Suppressor macrophage treated with lipopolysaccharide for 1 hour (primary cell): ENCODE measurements at regions not wholly inside any gene's neighbourhood (a gene's known extent, or its start where the extent isn't known, plus 50 kb on each side); places are given as distances from the start of the nearest gene placed in this dataset.

Source experiments
- DNase-seq, 3 donors: peaks; one replicate each; pipeline ENCODE4 v3.0.0-alpha.2; 2020 to 2022

DNA sequence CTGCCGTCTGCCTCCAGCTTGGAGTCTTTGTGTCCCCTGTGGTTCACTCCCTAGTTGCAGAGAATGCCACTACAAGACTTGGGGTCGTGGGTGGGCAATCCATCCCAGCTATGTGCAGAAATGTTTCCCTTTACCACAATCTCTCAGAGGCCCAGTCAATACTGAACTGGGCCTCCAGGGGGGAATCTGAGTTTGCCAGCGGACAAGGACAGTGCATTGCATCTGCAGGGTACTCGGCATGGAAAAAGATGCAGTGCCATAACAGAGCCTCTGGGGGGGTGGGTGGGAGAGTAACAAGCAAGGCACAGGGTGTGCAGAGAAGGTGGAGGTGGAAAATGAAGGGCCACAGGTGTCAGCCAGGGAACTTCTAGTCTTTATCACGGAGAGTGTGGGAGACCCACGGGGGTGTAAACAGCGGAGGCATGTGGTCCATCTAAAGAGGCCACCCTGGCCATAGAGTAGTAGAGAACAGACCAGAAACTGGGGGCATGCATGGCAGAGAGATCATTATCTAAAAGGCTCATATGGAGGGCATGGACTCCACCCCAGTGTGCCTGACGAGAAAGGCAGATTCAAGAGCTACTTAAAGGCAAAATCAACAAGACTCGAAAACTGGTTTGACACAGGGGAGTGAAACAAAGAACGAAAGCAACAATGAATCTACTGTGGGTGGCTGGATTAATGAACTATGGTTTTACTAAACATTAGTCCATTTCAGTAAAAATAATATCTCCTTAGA is 182.4 kb downstream of the ANXA2 start:
- no peak for DNase-seq

DNA sequence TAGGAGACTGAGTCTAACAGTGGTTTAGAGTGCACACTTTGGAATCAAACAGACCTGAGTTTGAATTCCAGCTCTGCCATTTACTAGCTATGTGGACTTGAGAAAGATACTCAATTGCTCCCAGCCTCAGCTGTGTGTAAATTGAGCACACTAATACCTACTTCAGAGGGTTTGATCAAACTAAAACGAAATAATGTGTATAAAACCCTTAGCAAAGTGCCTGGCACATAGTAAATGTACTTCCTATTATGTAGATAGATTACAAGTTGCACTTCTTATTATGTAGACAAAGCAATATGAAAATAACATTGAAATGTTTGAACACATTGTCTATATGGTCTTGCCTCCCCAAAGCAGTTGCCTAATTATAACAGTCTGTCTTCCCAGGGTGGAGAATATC is 180.6 kb downstream of the ANXA2 start:
- no peak for DNase-seq

DNA sequence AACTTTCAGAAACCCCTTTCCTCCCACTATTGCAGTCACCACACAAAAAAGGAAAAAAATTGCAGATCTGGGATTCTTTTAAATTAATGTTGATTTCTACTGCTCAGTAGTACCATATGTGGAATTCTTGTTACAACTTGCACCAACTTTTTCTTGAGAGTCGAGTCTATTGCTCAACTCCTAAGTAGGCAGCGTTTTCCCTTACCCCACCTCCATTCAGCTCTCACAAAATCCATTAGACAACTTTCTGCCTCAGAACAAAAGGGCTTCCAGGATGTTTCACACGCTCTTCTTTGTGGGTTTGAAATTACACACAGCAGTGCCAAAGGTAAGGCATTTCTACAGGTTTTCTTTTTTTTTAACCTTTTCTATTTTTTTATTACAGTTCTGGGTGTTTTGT is 179.5 kb downstream of the ANXA2 start:
- no peak for DNase-seq

DNA sequence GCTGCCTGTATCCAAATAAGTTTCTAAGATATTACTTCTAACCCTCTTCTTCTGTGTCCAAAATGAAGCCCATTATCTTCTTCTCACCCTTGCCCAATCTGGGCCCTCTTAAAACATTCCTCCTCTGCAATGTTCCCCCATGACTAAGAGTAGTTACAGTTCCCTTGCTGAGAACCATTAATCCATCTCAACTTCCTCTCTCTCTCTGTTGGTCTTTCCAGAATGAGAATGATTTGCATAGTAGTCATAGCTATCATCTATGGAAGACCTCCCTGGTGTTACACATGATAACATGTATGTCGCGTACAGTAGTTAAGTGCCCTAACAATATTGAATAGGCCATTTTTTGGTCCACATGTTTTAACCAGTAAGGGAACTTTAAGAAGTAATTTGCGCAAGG is 177.9 kb downstream of the ANXA2 start:
- DNase-seq: peak; percentile 43 to 70 (median 67)

DNA sequence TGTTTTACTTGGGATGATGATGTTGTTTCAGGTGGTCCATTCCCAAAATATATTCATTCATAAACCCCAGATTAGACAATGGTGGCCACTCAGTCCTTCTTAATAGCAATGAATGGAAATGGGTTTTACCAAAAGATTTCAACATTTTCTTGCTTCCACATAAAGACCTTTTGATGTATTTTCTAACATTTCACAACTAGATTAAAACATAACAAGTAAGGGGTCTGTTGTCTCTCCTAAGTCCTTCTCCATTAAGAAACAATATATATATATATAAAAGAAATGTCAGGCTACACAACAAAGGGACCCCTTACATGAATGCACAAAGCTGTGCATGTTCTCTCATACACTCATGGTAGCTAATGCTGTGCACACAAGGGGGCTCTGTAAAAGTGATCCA is 176.4 kb downstream of the ANXA2 start:
- DNase-seq: no peak

DNA sequence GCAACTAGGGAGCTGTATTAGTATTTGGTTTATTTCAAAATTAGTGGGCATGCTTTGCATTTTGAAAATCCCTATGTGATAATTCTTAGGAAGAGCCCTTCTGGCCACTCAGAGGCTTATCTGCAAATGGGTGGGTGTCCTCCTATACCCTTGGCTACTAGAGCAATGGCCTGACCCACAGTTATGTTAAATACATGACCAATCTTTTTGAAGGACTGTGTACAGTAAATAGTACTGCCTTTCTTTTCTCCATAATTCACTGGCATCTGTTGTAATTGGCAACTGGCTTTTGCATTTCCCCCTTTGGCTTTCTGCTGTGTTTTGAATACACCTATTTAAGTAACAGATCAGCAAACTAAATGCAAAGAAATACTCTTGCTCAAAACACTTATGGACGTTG is 175.4 kb downstream of the ANXA2 start:
- no peak for DNase-seq

DNA sequence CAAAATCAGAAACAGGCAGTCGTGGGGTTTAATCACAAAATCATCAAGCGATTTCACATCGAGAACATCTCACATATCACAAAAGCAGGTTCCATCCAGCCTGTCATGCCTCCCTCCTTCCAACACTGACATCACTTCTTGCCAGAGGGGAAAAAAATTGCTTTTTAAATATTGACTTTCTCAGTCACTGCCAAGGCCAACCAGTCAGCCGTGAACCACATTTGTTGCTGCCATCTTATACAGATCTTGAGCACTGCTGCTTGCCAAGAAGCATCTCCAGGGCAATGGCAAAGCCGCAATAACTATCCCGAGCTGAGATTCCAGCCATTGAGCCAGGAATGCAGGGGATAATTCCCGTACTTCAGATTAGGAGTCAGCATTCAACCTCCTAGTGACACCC is 174.6 kb downstream of the ANXA2 start:
- no peak for DNase-seq

DNA sequence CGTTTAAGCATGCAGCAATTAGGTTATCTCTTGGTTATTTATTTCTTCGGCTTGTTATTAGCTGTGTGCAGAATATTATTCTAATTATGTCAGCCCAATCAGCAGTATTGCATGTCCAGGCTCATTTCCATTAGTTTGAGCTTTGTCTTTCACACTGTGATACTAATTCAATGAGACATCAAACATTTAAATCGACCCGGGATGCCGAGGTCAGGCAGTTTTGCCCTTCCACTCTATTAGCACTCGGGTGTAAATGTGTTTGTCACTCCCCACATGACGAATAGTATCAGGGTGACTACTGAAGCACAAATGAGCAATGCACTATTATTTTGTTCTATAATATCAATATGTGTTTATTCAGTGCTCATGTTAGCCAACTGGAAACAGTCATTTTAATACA is 170.9 kb downstream of the ANXA2 start:
- DNase-seq: no peak

DNA sequence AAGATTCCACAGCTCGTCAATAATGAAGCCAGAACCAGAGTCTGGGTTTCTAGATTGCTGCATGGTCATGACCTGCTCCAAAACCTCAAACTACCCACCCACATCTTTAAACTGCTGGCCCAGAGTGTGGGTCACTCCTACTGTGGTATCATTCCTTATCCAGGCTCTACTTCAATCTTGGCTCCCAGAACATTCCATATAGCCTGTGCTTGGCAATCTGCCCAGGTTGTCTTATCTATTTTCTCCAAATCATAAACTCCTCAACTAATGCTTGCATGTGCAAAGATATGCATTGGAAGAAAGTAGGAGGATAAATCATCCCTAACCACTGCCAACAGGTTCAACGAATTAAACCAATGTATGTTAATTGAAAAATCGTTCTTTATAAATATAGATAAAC is 169.7 kb downstream of the ANXA2 start:
- DNase-seq: no peak

DNA sequence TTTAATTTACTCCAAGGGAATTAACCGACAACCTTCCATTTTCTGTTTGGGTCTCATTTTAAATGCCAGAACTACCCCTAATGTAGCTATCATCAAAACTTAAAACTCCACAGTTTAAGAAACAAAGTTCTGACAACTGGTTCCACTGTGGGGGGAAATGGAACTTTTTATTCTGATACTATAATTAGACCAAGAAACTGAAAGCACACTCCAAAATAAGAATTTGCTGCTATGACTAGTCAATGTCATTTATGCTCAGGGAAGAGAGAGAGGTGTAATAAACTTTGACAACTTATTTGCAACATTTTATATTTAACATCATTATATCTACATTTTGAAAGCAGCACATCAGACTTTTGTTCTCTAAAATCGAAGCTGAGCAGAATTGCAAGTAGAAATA is 169.2 kb downstream of the ANXA2 start:
- no peak for DNase-seq

DNA sequence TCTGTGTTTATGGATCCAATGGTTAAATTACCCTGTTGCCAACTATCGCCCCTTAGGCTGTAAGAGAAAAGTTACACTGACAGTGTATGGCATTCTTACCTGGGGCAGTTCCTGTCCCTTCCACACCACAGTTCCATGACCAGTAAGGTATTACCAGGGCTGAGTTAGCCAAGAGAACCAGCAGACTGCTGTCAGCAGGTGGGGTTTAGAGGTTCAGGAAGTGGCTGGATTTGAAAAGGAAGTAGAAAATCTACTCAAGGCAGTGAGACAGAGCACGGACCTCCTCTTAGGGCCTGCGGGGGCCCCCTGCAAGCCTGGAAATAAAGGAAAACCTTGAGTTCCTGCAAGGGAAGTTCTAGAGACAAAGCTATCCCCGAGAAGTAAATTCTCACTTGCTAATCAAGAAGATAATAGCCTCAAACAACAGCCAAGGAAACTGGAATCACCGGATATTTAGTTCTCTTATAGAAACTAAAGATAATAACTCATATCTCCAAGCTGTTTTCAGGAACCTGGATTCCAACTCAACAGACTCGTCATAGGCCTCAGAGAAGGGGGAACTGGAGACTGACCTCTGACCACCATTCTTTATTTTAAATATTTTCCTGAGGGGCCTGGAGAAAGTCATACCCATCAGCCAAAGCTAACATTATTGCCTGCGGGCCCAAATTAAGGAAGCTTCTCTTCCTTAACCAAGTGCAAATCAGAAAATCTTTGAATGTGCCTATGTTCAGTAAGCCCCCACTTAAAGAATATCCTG is 161.7 kb downstream of the ANXA2 start:
- DNase-seq: peak in 1 of 3 donors; percentile 29

DNA sequence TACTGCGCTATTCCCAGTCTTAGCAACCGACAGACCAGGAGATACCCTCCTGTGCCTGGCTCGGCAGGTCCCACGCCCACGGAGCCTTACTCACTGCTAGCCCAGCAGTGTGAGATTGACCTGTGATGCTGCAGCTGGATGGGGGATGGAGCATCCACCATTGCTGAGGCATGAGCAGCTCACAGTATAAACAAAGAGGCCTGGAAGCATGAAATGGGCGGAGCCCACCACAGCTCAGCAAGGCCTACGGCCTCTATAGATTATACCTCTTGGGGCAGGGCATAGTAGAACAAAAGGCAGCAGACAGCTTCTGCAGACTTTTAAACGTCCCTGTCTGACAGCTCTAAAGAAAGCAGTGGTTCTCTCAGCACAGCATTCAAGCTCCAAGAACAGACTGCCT is 160.3 kb downstream of the ANXA2 start:
- no peak for DNase-seq

DNA sequence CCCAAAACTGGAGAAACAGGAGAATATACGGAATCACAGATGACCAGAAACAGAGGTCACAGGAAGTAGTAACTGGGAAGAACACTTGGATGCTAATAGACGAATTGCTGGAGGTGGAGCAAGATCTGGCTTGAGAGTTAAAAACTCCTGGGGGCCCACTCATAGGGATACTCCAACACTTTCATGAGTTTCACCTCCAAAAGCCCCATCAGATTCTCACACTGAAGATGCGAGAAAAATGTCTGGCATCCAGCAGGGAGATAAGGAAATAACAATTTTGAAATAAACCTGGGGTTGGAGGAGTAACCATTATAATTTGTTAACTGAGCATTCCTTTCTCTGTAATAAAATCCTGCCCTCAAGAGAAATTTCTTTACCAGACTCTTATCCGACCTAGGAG is 154.0 kb downstream of the ANXA2 start:
- no peak for DNase-seq

DNA sequence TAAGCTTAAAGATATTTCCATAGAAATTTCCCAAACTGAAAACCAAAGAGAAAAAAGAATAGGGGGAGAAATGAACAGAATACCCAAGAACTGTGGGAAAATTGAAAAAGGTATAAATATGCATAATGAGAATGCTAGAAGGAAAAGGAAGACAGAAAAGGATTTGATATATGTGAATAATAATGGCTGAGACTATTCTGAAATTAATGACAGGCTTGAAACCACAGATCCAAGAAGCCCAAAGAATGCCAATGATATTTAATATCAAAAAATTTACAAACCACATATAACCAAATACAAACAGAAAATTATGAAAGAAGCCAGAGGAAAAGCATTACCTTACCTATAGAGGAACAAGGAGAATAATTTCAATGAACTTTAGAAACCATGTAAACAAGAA is 153.0 kb downstream of the ANXA2 start:
- DNase-seq: no peak

DNA sequence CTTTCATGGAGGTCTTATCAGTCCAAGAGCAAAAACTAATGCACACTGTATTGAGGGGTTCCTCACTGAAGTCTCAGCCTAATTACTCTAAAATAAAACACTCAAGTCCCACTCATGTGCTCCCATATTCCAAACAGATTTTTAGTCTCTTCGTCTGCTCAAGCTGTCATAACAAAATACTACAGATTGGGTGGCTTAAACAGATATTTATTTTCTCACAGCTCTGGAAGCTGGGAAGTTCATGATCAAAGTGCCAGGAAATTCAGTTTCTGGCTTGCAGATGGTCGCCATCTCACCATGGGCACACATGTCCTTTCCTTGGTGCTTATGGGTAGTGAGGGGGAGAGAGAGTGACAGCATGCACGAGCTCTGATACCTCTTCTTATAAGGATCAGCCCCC is 147.5 kb downstream of the ANXA2 start:
- DNase-seq: no peak

DNA sequence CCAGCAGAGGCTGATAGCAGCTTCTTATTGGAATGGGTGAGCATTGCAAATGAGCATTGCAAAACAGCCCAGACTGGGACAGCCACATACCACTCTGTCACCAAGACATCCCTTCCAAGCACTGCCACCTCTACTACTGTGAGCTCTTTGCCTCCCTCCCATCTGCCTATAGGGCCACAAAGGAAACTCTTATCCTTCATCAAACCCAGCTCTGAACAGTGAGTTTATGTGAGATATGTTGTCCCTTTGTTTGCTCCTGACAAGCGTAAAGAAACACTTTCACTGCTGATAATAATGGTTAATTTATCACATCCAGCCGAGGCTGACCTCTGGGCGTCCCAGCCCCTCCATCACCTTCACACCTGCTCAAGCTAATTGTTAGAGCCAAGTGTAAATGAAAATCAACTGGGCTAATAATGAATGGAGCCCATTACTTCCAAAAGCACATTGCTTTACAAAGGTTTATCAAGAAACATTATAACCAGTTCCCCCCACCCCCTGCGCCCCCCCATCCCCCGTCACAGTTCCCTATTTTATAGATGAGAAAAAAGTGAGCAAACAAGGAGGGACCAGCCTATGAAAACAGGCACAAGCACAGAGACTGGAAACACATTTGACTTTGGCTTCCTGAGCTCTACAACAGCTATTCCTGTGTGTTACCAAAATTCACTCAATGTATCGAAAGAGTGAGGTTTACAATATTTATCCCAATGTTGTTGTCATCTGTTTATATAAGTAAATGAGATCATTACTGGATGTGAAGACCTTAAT is 146.3 kb downstream of the ANXA2 start:
- DNase-seq: no peak

DNA sequence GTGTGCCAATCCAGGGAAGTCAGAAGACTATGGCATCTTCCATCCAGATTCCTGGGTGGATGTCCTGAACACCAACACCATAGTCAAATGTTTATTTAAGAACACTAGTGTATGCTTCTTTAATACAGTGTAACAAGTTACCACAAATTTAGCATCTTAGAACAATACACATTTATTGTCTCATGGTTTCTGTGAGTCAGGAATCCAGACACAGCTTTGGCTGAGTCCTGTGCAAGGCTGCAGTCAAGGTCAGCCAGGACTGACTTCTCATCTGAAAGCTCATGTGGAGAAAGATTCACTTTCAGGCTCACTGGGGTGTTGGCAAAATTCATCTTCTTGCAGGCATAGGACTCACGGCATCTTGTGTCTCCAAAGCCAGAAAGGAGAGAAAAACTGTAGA is 143.4 kb downstream of the ANXA2 start:
- peak; percentile 19 to 55 (median 41) for DNase-seq

DNA sequence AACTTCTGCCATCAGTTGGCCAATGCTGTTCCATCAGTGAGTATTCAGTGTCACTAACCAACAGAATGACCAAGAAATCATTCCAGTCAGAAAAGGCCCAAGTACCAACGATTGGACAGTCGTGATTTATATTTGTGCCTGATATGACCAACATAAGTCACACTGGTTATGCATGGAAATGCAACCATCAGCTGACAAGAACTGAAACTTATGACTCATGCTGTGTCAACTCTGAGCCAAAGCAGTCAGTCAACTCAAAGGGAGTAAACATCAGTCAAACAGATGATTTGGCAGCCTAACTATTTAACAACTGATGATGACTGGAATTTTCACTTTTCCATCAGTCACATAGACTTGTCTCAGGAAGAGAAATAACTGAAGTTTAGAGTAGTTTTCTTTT is 142.4 kb downstream of the ANXA2 start:
- DNase-seq: peak; percentile 85 to 97 (median 97)

DNA sequence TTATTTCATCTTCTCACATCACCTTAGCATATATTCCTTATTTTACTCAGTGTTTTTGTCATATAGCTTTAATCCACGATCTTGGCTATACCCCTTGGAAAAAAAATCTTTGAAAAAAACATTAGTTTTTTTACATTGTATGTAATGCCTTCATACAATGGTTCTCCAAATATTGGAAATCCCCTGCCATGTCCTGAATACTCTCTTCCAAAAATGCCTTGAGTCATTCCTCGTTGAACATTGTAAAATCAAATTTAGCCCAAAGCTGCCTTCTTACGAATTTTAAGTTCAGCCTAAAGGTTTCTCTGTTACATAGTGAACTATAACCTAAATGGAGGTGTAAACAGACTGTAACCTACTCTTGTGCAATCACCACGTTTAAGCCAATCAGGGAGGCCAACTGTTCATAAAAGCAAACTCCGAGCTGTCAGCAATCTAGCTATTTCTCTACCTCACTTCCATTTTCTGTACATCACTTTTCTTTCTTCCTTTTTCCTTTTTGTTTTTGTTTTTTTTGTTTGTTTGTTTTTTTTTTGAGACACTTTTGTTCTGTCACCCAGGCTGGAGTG is 140.1 kb downstream of the ANXA2 start:
- DNase-seq: peak; percentile 29 to 66 (median 59)

DNA sequence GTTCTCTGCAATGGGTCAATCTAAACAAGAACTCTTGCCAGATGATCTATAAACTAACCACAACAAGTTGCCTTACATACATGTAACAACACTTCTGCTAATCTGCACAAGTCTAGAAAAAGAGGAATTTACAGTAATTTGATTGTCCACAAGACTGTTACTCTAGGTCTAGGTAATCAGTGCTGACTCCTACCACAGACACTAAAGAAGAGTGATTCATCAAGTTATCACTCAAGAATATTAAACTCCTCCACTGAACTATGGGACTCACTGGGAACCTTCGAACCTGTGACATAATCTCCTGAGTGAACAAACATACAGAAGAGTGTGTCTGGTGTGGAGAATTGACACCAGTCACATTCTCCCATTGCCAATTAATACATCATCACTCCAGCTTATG is 138.3 kb downstream of the ANXA2 start:
- DNase-seq: peak; percentile 28 to 72 (median 53)

DNA sequence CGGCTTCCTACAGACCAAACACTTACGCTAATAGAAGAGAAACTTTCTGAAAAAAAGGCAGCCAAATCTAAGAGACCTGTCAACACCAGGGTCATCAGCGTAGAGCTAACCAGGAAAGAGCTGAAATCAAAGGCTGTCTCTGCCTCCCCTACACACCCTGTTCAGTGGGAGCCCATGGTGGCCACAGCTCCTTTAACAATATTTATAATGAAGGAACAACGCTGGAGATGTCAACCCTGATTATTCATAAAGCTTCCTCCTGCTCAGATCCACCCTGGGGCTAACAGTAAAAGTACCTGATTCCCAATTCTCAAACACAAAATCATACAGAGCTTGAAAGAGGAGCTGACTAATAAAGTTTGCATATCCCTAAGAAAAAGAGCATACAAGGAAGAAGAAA is 133.7 kb downstream of the ANXA2 start:
- DNase-seq: no peak

DNA sequence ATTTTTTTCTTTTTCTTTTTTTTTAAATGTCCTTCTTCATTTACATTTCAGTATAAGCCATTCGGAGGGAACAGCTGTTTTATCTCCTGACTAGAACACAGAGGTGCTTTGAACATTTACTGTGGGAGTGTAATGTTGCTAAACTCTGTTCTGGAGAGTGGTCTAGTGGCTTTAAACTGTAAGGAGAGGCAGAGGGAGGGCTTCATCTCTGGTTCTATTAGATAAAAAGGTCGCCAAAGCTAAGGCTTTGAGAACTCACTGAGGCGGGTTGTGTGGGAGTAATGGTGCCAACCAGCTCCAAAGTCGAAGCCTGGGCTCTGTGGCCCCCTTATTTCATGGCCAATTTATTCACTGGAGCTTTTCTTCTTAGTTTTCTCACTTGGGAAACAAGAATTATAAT is 133.2 kb downstream of the ANXA2 start:
- DNase-seq: no peak

DNA sequence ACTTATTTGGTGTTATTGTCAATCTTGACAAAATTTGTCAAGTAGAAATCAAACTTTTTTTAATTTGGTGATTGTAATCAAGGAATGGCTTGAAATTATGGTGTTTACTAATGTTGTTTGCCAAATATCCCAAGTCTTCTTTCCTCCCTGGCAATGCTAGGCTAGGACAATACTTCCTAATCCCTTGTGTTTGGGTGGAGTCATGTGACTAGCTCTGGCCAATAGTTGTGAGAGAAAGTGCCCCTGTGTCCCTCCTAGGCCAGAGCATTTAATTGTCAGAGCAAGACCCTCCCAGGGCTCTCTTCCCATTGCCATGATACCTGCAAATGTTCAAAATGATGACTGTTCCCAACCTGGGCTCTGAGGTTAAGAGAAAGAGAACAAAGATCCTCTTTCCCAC is 132.7 kb downstream of the ANXA2 start:
- no peak for DNase-seq

DNA sequence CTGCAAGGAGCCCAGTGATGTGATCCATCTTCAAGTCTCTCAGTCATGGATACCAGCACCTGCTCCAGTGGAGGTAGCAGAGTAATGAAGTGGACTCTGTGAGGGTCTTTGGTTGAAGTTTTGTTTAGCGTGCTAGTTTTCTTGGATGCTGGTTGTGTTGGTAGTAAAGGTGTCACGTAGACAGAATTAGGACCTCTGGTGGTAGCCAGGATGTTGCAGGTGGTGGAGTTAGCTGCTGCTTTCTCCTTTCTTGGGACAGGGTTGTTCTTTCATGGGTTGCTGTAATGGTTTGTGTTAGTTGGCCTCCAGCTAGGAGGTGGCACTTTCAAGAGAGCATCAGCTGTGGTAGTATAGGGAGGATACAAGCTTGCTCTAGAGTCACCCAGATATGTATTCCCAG is 125.2 kb downstream of the ANXA2 start:
- DNase-seq: no peak
